ENCODE measurements at regions not wholly inside any gene's neighbourhood (a gene's known extent, or its start where the extent isn't known, plus 50 kb on each side); places are given as distances from the start of the nearest gene placed in this dataset.
"Not testable (repeated sequence)": the region's sequence is repeated elsewhere in the genome, so short reads cannot be mapped to it uniquely, and the experiment has no call there.

- no peak for DNase-seq
These were observed 514.4 kb downstream of the XYLT1 start for GRCh38 chr16:16956376-16956775.

DNA sequence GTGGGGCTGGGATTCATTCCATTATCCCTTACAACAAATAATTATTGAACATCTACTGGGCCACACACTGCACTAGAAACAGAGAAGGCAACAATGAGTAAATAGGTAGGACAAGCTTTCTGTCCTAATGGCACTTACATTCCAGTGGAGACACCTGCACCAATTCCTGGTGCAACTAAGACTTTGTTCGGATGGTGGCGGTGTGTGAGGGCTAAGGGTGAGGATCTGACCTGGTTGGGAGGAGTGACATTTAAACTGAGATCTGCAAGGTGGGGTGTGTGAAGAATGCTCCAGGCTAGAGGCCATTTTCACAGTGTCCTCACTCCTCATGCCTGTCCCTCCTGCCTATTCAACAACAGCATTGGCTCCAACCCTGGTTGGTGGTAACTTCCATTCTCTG lies 510.0 kb downstream of the XYLT1 start:
- no peak for DNase-seq

- DNase-seq: no peak
These were observed 504.3 kb downstream of the XYLT1 start for GRCh38 chr16:16966439-16966838.

DNA sequence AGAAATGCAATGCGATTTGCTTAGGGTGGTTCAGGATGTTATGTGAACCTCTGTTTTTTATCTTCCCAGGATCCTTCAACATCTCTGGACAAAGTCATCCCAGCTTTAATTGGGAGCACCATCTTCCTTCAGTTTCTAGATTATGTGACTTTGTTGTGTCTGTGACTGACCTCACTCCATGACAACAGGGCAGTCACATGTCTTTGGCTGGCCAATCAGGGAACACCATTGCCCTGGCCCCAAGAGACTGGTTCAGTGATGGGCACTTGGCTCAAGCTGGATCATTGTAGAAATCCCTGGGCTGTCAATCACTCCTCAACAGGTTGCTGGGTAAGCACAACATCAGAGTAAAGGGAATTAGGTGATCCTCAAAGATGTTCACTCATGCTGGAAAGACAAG lies 499.7 kb downstream of the XYLT1 start:
- DNase-seq: no peak

DNA sequence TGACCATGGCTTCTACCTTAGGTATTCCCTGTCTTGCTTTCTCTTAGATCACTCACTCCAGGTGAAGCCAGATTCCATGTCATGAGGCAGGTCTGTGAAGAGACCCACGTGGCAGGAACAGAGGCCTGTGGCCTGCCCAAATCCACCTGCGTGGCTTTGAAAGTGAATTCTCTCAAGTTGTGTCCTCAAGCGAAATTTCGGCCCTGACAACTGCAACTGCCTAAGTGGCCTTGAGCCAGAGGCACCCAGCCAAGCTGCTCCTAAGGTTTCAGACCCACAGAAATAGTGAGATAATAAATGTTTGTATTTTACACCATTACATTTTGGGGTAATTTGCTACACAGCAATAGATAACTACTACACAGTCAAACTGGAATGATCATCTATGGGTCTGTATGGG lies 497.9 kb downstream of the XYLT1 start:
- DNase-seq: no peak

DNA sequence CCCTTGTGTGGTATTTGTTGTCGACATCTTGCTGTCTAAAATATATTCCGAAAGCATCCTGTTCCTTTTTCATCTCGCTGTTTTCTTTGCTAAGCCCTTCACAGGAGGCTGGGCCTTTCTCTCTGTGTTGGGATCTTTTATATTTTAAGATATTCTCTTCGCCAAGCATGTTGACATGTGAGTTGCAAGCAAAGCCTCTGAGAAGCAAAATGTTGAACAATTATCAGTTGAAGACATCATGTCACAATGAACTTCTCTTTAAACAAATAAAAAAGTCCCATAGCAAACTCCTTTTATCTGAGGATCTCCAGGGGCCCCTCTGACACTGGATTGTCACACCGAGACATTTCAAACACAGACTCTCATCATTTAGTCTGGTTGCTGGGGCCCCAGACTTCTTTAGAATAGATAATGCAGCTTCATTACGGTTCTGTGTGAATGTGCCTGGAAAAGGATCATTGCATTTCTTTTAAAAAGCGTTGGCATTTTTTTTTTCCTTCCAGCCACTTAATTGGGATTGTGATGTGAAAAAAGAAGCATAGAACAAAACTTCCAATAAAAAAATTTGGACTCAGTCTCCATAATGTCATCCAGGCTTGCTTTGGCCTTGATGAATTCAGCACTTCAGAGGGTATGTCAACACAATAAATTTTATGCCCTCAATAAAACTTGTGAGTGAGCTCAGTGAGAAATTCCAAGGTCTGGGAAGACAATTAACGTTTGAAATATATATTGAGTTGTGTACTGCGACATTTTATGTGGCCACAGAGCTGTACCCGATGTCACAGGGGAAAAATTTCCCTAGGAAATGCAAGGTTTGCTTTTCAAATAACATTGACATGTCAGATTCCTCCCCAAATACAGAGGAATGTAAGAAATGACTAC lies 496.8 kb downstream of the XYLT1 start:
- DNase-seq: no peak

DNA sequence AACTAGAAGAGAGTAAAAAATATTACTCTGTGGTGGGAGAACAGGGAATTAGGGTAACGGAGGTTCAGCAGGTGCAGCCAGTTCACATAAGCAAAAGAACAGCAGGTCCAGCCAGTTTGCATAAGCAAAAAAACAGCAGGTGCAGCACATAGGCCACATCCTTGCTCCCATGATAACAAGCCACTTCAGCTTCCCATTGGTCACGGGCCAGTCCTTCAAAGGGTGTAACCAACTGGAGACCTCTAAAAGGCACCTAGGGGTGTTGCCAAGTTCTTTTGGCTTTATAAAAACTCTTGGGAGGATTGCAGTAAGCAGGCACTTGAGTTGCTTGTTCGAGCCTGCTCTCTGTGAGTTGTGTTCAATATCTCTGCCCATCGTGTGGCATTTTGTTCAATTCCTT lies 488.1 kb downstream of the XYLT1 start:
- no peak for DNase-seq

DNA sequence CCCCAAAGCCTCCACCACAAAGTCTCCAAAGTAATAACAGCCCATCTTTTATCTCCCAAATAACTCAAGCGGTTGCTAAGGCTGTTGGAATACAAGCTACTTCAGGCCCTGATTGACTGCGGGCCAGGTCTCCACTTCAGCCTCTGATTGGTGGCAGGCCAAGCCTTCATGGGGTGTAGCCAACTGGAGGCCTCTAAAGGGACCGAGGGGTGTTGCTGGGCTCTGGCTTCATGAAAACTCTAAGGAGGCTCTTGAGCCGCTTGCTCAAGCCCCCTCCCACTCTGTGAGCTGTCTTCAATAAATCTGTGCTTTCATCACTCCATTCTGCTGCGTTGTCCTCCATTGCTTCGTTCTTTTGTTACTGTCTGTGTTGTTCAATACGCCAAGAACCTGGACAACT lies 487.2 kb downstream of the XYLT1 start:
- DNase-seq: no peak

DNA sequence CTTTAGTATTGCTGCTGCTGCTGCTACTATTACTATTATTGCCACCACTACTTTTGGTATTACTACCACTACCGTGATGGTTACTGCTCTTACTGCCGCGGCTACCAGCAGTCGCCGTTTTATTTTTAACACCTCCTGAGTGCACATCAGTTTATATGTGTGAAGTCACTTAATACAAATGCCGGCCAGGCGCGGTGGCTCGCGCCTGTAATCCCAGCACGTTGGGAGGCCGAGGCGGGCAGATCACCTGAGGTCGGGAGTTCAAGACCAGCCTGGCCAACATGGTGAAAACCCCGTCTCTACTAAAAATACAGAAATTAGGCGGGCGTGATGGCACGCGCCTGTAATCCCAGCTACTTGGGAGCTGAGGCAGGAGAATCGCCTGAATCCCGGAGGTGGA lies 486.7 kb downstream of the XYLT1 start:
- not testable (repeated sequence) for DNase-seq

DNA sequence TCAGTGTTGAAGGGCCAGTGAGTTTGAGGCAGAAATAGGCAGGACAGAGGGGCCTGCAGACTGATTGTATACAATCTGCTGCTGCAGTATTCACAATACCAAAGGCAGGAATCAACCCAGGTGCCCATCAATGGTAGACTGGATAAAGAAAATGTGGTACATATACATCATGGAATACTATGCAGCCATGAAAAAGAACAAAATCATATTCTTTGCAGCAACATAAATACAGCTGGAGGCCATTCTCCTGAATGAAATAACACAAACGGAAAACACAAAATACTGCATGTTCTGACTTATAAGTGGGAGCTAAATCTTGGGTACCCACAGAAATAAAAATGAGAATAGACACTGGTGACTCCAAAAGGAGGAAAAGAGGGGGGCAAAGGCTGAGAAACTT lies 485.1 kb downstream of the XYLT1 start:
- no peak for DNase-seq

GRCh38 chr16:16988963-16989362 lies 481.8 kb downstream of the XYLT1 start:
- no peak for DNase-seq

GRCh38 chr16:16989368-16989767 lies 481.4 kb downstream of the XYLT1 start:
- DNase-seq: no peak

- DNase-seq: no peak
These were observed 479.0 kb downstream of the XYLT1 start for GRCh38 chr16:16991711-16992110.

DNA sequence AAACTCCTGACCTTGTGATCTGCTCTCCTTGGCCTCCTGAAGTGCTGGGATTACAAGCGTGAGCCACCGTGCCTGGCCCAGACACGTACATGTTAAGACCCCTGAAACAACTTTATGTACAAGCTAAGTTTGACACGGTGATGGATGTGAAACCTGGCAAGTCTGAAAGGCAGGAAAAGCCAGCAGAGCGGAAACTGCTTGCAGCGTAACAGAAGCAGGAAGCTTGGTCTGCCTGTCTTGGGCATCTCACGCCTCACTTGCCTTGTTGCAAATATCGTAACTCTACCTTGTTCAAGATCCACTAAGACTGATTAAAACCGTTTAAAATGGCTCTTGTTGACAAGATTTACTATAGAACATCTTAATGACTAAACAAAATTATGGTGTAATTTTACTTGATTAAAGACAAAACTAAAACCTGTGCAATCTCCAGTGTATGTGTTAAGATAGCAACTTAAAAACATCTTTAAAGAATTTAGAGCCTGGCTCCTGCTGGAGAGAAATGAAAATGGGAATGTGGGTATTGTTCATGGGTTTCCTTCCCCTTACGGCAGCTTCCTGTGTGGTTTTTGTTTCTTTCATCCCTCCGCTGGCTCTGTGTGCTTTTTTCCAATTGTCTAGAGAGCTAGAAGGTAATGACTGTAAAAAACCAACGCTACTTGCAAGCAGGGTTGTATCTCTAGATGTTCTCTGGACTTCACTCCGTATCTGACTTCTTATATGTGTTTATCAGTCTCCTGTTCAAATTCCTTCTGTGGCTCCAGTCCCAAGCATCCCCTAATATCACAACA lies 477.6 kb downstream of the XYLT1 start:
- DNase-seq: no peak

- DNase-seq: no peak
These were observed 475.9 kb downstream of the XYLT1 start for GRCh38 chr16:16994831-16995230.

DNA sequence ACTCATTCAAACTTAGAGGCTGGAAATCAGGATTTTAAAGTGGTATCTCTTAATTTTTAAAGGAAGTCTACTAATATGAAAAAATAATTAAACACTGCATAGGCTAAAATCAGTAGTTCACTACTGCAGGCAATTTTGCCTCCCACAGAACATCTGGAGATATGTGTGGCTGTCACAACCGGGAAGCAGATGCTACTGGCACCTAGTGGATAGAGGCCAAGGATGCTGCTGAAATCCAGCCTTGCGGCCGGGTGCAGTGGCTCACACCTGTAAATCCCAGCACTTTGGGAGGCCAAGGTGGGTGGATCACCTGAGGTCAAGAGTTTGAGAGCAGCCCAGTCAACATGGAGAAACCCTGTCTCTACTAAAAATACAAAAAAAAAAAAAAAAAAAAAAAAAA lies 473.9 kb downstream of the XYLT1 start:
- DNase-seq: no peak

GRCh38 chr16:16997349-16997748 lies 473.4 kb downstream of the XYLT1 start:
- DNase-seq: no peak

- no peak for DNase-seq
These were observed 469.3 kb downstream of the XYLT1 start for GRCh38 chr16:17001471-17001870.

DNA sequence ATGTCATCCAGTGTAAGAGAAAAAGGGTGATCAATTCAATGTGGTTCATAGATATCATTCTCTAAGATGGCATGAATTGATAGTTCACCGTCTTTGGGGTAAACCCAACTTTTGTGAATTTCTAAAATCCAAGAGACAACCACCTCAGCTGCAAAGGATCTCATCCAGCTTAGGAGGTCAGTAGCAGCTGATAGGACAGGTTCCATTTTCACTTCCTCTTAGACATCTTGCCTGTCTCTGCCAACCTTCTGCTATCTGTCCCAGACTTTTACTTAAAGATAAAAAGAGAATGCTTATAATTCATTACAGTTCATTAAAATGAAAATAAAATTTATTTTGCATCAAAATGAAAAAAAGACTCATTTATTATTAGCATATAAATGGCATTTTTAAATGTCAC lies 468.2 kb downstream of the XYLT1 start:
- DNase-seq: no peak

GRCh38 chr16:17005963-17006362 lies 464.8 kb downstream of the XYLT1 start:
- DNase-seq: not testable (repeated sequence)

GRCh38 chr16:17011712-17012111 lies 459.0 kb downstream of the XYLT1 start:
- DNase-seq: no peak

GRCh38 chr16:17013038-17013437 lies 457.7 kb downstream of the XYLT1 start:
- DNase-seq: no peak

DNA sequence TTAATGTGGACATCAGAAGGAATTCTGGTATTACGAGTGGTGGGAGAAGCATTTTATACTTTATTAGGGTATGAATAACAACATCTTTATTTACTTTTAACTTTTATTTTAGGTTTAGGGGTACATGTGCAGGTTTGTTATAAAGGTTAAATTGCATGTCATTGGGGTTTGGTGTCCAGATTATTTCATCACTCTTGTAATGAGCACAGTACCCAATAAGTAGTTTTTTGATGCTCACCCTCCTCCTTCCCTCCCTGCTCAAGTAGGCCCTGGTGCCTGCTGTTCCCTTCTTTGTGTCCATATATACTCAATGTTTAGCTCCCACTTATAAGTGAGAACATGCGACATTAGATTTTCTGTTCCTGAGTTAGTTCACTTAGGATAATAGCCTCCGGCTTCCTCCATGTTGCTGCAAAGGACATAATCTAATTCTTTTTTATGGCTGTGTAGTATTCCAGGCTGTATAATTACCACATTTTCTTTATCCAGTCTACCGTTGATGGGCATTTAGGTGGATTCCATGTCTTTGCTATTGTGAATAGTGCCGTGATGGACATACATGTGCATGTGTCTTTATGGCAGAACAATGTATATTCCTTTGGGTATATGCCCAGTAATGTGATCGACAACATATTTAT lies 456.2 kb downstream of the XYLT1 start:
- no peak for DNase-seq

GRCh38 chr16:17015702-17016101 lies 455.1 kb downstream of the XYLT1 start:
- no peak for DNase-seq
